Neural progenitor cell (in vitro differentiated cells): ENCODE measurements at regions not wholly inside any gene's neighbourhood (a gene's known extent, or its start where the extent isn't known, plus 50 kb on each side); places are given as distances from the start of the nearest gene placed in this dataset.

ENCODE experiments used
- CTCF ChIP-seq: fragments of 200-600 bp; sonication (generic); IDR thresholded peaks from 2 replicates; pipeline ENCODE4 v1.5.1; 2017; ENCODE audit warnings: antibody characterized with exemption, mild to moderate bottlenecking
- EZH2 ChIP-seq: fragments of 200-600 bp; sonication (generic); IDR thresholded peaks from 2 replicates; pipeline ENCODE4 v1.6.1; 2017; ENCODE audit warnings: antibody characterized with exemption, mild to moderate bottlenecking, moderate library complexity

- TF ChIP-seq CTCF: no peak
- TF ChIP-seq EZH2: no peak
Measured at GRCh38 chr13:47679401-47679800, 321.7 kb downstream of the SUCLA2 start.
